ENCODE measurements at regions not wholly inside any gene's neighbourhood (a gene's known extent, or its start where the extent isn't known, plus 50 kb on each side); places are given as distances from the start of the nearest gene placed in this dataset.
"Not testable (repeated sequence)": the region's sequence is repeated elsewhere in the genome, so short reads cannot be mapped to it uniquely, and the experiment has no call there.

DNA sequence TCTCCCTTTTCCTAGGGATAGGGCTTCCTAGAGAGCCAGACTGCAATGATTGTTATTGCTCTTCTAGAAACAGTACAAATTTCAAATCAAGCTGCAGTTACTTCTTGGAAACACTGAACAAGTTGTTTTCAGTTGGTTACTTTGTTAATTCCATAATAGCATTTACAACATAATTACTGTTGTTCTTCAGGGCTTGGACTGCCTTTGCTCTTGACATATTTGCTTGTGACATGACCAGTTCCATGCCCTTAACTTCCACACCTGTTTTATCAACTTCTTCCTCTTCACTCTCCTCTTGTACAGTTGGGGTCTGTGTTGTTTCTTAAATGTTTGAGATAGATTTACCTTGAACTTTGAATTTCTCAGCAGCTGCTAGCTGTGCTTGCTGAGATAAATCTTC, 104.4 kb downstream of the SEC23IP start:
- no peak for DNase-seq

DNA sequence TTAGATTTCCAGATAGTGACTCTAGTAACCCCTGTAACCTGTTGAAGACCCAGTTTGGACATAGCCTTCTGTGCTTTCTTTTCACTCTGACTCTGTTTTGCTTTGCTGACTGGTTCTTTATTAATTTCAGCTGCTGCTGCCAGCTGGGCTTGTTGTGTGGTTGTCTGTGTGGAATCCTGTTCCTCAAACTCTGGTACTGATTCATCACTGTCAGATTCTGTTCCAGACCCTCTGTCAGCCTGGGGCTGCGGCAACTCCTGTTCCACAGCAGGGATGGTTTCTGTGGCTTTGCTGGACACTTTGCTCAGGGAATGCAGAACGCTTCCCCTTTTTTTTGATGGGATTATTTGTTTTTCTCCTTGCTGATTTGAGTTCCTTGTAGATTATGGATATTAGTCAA, 104.9 kb downstream of the SEC23IP start:
- DNase-seq = no peak

DNA sequence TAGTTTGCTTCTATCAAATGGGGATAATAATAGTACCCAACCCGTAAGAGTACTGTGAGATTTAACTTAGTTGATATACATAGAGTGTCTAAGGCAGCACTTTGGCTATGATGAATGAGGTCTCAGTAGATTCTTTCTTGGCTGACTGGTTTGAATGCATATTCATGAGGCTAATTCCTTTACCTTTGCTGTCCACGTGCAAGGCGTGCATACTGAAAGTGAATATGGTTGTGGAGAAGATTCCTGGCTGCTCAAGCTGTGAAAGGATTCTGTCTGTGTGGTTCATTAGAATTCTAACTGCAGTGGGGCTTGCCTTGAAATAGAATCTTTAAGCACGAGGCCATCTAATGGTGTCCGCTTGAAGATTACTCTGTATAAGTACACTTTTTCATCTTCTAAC, 110.3 kb downstream of the SEC23IP start:
- no peak for DNase-seq

DNA sequence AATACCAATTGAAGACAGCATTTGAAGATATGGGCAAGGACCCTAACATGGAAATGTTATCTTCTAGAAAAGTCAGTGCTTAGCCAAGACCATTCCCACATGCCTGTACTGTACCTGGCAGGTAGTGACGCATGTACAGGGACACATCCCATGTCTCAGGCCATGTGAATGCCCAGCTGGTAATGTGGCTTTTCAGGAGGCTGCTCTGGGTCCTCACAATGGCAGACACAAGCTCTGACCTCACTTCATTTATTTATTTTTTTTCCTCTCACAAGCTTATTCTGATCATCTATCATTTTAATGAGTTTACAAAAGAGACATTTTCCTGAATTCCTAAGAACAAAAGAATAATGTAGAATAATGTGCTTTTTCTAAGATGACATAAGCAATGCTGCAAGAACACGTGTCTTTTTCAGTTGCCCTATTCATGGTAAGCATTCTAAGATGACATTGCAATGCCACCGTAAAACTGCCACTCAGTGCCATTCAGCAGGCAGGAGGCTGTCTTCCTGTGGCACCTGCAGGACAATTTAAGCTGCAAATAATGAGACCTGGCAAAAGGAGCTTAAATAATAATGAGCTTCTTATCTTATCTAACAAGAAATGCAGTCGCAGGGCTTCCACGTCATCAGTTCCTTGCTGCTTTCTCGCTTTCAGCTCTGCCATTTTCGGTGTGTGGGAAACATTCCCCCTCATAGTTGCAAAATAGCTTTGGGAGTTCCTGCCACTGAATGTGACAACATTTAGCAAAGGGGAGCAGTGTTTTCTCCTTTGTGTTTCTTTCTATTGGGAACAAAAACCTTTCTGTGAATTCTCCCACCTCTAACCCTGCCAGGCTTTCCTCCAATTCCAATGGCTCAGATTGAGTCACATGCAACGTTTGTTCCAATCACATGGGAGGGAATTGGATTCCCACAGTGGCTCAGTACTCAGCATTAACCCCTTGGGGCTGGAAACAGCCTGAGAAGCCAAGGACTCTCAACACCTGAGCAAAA, 113.0 kb downstream of the SEC23IP start:
- no peak for DNase-seq

DNA sequence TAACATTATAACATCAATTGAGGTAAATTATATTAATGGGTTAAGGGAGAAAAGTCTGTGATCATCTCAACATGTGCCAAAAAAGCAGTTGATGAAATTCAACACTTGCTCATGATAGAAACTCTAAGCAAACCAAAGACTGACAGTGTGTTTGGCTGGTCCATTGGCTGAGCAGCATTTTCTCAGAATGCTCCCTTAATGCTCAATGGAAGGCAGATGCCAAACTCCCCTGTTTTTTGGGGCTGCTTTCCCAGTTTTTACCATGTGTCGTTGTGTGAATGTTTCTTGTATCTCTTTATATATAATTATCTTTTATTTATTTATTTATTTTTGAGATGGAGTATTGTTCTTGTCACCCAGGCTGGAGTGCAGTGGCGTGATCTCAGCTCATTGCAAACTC, 114.7 kb downstream of the SEC23IP start:
- DNase-seq = no peak

DNA sequence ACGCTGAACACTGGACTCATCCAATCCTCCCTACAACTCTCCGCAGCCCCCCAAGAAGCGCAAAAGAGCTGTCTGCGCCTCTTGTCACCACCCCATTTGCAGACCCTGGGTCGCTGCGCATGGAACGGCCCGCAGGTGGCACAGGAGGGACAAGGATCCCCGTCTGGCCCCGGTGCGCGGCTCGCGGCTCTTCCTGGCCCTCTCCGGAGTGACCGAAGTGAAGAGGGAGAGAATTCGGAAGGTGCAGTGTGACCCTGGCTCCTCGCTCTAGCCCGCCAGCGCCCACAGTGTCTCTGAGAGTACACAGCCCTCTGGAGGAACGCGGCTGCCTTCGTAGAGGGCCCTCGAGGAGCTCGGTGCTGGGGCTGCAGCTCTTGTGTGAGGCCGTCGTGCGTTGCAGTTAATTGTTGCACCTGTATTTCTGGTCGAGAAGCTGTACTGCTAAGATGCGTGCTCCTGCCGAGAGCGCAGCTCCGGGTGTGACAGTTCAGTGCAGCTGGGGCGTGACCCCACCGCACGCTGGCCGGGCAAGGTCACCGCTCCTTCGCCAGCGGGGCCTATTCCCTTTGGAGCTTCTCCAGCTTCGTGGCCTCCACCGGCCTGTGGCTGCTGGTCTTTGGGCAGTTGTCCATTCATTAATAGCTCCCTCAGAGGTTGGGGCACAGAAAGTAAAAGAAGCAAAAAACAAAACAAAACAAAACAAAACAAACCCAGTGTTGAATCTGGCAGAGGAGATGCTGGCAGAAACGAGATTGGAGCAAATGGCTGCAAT, 119.0 kb downstream of the SEC23IP start:
- no peak for DNase-seq

DNA sequence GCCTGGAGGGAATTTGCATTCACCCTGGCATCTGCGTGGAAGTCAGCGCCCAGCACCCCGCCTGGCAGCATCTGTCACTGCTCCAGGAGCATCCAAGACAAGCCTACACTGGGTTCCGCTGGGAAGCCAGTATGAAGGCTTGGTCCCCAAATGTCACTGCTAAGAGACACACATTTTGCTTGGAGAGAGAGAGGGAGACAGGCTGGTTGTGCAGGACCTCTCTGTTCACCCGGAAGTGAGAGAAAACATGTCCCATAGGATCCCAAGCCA, 119.5 kb downstream of the SEC23IP start:
- no peak for DNase-seq

DNA sequence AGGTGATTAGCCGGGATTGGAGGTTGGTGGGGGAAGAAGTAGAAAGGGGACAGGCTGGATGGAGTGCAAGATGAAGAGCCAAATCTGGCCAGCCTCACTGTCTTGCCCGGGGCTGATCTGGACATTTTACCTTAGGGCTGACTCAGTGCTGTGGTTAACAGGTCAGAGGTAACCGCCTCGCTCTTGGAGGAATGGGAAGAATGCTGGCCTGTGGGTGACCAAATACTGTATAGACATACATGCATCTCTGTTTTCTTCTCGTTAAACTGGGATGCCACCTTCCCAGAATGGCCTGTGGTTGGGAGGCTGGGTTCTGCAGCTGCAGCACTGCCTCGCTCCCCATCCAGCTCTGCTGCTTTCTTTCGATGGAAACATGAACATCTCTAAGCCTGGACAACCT, 120.0 kb downstream of the SEC23IP start:
- DNase-seq = no peak

DNA sequence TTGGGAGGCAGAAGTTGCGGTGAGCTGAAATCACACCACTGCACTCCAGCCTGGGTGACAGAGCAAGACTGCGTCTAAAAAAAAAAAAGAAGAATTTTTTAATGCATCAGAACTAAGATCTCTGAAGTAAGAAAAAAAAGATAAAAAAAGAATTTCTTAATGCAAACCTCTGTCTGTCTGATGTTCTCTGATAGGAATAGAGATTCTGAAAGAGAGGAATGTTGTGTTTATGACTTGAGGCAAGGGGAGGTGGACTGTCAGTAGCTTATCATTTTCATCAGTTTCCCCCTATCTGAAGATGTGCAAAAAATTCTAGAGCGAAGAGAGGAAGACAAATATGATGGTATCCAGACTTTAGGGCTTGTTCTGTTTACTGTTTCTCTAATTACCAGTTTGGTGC, 121.5 kb downstream of the SEC23IP start:
- no peak for DNase-seq

DNA sequence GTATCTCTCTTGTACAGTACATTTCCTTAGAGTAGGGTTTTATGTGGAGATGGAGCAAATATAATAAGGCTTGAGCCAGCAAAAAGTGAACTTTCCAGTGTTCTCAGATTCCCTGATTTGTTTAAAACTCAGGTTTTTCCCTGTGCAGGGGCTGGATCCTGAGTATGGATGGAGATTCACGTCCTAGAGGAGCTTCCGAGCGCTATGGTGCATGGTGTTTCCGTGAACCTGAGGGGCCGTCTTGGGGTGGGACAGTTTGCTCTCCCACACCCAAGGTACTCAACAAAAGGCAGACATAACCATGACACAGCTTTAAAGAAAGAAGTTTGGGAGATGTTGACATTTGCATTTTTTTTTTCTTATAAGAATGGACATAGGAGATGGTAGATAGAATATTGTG, 122.5 kb downstream of the SEC23IP start:
- no peak for DNase-seq

DNA sequence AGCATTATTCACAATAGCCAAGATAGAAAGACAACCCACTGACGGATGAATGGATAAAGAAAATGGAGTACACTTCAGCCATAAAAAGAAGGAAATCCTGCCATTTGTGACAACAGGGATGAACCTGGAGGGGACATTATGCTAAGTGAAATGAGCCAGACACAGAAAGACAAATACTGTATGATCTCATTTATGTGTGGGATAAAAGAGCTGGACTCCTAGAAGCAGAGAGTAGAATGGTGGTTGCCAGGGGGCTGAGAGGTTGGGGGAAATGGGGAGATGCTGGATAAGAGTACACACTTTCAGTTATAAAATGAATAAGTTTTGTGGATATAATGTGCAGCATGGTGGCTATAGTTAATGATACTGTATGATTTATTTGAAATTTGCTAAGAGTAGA, 124.4 kb downstream of the SEC23IP start:
- DNase-seq = no peak

DNA sequence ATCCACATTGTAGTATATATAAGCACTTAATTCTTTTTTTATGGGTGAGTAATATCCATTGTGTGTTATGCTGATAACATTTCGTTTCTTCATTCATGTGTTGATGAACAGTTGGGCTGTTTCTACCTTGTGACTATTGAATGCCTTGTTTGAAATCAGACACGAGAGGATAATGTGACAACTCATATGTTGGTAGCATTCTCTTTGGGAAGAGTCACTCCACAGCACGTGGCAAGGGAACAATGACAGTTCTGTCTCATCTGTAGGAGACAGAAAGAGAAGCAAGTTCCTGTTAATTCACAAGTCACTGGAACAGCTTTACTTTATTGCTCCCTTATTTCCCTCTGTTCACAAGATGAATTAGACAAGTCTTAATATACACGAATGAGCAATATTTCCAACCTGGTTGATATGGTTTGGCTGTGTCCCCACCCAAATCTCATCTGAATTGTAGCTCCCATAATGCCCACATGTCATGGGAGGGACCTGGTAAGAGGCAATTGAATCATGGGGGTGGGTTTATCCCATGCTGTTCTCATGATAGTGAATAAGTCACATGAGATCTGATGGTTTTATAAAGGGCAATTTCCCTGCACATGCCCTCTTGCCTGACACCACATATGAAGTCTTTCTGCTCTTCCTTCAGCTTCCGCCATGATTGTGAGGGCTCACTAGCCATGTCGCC, 125.3 kb downstream of the SEC23IP start:
- DNase-seq = no peak

DNA sequence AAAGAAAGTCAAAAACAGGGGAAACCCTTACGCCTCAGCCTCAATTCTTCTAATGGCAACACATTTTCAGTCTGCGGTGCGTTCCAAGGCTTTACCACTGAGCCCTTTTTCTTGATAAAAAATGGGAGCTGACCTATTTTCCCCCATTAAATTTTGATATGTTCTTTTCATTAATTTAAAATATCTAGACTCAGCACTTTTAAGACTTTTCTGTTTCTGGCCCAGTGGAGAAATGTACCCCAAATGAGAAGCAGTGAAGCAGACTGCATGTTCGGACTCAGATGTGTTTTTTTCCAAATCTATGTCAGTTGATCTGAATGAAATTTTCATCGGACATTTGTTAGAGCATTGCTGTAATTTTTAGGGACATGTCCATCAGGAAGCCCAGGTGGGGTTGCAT, 126.2 kb downstream of the SEC23IP start:
- no peak for DNase-seq

DNA sequence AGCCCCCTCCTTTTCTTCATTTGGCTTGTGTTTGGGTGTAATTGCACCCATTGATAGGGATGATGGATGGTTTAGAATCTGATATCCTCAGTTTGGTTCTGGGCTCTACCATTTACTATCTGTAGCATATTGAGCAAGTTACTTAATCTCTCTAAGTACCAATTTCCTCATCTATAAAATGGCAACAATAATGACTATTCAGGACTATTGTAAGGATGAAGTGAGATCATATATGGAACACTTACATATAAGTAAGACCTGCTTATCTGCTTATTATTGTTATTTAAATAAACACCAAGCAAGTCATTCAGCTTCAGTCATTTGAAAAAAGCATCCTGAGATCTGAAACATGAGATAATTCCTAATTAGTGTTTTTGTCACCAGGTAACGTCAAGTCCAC, 127.0 kb downstream of the SEC23IP start:
- DNase-seq = no peak

DNA sequence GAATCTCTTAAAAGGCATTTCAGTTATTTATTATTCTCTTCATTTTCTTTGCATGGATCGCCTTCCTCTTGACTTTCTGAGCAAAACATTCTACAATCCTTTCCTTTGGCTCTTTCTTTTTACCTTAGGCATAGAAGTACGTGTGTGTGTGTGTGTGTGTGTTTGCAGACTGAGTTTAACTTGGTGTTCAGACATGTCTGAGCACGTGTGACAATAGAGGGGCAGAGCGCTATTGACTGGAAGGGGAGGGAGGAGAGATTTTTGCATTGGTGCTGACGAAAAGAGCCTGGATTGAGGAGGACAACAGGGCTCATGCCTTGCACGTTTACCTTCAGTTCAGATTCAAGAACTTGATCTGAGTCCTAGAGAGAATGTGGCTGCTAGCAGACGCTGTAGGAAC, 129.8 kb downstream of the SEC23IP start:
- DNase-seq = no peak

DNA sequence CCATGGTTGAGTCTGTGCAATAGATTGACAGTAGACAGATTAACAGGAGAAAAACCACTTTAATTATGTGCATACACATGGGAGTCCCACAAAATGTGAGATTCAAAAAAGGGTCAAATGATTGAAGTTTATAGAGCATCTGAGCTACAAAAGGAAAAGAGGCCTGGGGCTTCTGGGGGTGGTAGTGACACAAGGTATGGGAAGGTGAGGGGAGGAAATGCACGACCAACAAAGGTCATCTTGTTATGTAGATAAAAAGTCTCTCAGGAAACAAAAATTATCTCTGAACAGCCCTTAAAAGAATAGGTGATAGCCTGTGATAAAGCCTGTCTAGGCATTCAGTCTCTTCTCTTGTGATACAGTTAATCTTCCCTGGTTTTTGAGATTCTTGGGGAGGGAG, 141.7 kb downstream of the SEC23IP start:
- DNase-seq = no peak

DNA sequence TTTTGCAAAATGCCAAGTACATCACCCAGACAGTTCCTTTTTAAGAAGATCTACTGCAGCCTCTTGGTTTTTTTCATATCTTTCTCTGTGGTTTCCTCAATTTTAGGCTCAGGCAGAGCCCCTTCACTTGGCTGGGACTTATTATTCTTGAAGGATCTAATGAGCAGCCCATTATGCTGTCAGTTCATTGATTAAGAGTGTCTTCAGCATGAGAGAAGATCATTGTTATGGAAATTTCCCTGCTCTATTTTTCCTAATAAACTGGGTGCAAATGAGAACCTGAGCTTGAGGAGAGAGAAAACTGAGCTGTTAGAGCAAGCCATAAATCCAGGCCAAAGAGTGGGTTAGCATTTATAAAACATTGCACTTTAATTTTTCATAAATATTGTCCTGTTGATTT, 146.5 kb downstream of the SEC23IP start:
- no peak for DNase-seq

DNA sequence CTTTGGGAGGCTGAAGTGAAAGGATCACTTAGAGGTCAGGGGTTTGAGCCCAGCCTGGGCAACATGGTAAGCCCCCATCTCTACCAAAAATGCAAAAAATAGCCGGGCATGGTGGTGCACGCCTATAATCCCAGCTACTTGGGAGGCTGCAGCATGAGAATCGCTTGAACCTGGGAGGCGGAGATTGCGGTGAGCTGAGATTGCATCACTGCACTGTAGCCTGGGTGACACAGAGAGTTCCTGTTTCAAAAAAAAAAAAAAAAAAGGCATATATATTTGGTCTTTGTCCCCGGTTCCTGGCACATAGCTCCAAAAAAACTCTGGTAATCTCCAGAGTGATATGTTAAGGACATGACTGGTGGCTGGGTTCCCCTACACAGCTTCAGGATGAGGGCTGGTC, 147.3 kb downstream of the SEC23IP start:
- no peak for DNase-seq

DNA sequence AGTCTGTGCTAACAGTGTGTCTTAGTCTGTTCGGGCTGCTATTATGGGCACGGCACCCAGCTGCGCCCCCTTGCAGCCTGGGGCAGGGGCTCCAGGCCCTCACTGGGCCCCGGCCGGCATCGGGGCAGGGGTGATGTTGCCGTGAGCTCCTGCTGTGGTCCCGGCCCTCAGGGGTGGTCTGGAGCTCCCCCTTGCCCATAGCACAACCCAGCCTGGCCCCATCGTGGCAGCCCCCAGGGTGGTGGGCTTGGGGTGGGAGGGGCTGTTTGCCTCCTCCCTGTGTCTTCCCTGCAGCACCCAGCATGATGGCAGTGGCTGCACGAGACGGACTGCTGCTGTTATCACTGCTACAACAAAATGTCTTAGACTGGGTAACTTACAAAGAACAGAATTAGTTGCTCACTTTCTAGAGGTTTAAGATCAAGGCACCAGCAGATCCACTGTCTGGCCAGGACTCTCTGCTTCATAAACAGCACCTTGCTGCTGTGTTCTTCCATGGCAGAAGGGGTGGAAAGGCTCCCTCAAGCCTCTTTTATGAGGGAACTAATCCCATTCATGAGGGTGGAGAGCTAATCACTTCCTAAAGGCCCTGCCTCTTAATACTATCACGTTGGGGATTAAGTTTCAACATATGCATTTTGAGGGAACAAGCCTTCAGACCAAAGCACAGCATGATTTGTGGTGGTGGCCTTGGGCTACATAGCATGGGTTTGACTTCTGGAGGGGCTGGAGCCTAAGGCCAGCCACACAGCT, 149.5 kb downstream of the SEC23IP start:
- no peak for DNase-seq

DNA sequence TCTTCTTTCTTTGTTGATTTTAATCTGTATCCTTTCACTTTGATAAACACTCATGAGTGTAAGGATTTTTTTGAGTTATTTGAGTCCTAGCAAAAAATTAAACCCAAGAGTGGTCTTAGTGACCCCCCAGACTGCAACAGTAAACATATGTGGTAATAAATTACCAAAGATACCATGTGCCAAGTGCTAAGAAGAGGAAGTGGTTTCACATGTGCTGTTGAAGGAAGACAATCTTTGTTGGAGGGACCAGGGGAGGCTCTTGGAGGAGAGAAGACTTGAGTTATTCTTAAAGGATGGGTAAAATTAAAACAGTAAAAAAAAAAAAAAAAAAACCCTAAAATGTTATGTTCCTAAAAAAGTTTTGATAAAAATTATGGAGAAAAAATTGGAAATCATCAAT, 150.2 kb downstream of the SEC23IP start:
- DNase-seq = no peak

DNA sequence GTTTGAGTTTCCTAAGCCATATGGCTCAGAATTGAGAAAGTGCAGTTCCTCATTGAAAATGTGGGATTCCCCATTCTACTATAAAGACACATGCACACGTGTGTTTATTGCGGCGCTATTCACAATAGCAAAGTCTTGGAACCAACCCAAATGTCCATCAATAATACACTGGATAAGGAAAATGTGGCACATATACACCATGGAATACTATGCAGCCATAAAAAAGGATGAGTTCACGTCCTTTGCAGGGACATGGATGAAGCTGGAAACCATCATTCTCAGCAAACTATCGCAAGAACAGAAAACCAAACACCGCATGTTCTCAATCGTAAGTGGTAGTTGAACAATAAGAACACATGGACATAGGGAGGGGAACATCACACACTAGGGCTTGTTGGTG, 154.8 kb downstream of the SEC23IP start:
- not testable (repeated sequence) for DNase-seq

DNA sequence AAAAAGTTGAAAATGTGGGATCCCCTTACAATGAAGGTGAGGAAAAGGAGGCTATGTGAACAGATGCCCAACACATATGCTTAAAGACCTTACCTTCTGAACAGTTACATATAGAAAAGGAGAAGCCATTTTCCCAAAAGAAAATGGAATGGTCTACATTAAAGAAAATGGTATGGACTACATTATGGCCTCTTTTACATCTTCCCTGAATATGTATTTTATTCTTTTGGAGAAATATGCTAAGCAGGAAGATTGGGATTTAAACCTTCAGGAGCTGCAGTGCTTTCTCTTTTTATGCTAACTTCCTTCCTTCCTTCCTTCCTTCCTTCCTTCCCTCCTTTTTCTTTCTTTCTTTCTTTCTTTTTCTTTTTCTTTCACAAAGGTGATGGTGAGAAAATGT, 155.4 kb downstream of the SEC23IP start:
- DNase-seq = no peak

DNA sequence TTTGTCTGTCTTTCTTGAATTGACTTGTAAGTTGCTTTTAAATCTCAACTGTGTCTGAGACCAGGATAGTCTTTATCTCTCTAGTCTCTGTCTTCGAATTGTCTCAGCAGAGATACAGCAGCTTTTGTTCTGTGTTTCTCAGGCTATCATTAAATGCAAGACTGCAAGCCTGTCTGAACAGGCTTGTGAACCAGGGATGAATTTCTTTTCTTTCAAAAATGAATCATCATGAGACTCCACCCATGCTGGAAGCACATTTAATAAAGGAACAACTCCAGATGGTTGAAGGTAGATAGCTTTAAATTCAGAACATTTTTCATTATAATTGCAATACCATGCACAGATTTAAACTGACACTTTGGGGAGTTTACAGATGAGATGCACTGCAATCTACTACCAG, 155.9 kb downstream of the SEC23IP start:
- no peak for DNase-seq

Measured in NCI-H526 treated with DMSO at 0.1 percent for 48 hours (cell line).